Thyroid gland (tissue), 4 donors: ENCODE measurements at regions not wholly inside any gene's neighbourhood (a gene's known extent, or its start where the extent isn't known, plus 50 kb on each side); places are given as distances from the start of the nearest gene placed in this dataset.

Experiments used
- POLR2A ChIP-seq, 2 donors: fragments of 450-650 bp; IDR thresholded peaks; one replicate each; pipeline ENCODE4 v1.6.1; 2017; ENCODE audit warnings: antibody characterized with exemption in 2 of 2, mild to moderate bottlenecking in 2 of 2, moderate library complexity in 1 of 2
- TF ChIP-seq, protein P1 (sequence below), 6 experiments: fragments of 200-600 bp in 3 of 6; fragments of 450-650 bp in 3 of 6; sonication (generic) in 3 of 6; IDR thresholded peaks; one replicate each; pipeline ENCODE4 v1.5.1; 2016 to 2019; ENCODE audit warnings: antibody characterized with exemption in 6 of 6, mild to moderate bottlenecking in 2 of 6, inconsistent platforms in 1 of 6, moderate library complexity in 1 of 6

DNA sequence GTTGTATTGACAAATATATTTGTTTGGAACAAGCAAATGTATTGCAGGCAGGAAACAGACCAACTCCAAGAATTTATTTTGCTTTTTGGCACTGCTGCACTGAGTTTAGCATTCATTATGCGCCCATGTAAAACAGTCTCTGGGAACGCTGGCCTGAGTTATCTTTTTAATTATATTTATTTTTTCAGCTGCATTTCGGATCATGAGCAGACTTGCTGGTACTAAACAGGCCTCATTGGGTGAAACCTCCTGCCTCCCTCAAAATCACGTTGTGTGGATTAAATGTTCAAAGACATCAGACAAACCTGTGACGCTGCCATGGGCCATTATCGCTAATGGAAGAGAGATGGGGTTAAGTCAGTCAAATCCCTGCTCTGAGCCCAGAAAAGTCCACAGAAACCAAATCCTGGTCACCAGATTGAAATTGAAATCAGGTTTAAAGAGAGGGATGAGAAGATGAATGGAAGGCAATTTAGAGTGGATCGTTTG is 511.1 kb upstream of the PROK2 start:
- no peak for TF ChIP-seq POLR2A (IDR thresholded peaks at IDR 0.05)
- TF ChIP-seq, protein P1, sequence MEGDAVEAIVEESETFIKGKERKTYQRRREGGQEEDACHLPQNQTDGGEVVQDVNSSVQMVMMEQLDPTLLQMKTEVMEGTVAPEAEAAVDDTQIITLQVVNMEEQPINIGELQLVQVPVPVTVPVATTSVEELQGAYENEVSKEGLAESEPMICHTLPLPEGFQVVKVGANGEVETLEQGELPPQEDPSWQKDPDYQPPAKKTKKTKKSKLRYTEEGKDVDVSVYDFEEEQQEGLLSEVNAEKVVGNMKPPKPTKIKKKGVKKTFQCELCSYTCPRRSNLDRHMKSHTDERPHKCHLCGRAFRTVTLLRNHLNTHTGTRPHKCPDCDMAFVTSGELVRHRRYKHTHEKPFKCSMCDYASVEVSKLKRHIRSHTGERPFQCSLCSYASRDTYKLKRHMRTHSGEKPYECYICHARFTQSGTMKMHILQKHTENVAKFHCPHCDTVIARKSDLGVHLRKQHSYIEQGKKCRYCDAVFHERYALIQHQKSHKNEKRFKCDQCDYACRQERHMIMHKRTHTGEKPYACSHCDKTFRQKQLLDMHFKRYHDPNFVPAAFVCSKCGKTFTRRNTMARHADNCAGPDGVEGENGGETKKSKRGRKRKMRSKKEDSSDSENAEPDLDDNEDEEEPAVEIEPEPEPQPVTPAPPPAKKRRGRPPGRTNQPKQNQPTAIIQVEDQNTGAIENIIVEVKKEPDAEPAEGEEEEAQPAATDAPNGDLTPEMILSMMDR (IDR thresholded peaks at IDR 0.05), result no peak
